HG02642 (cell line): ENCODE measurements at regions not wholly inside any gene's neighbourhood (a gene's known extent, or its start where the extent isn't known, plus 50 kb on each side); places are given as distances from the start of the nearest gene placed in this dataset.
"Not testable (repeated sequence)": the region's sequence is repeated elsewhere in the genome, so short reads cannot be mapped to it uniquely, and the experiment has no call there.

Experiments used
- ATAC-seq: cut with Tn5 transposase; IDR thresholded peaks from one replicate; pipeline ENCODE4 v1.9.1; 2021; ENCODE audit warnings: mild to moderate bottlenecking; ENCODE audit not compliant: unreplicated experiment, poor library complexity

GRCh38 chr6:68167604-68168003 is 467.5 kb upstream of the ADGRB3 start:
- no peak for ATAC-seq

DNA sequence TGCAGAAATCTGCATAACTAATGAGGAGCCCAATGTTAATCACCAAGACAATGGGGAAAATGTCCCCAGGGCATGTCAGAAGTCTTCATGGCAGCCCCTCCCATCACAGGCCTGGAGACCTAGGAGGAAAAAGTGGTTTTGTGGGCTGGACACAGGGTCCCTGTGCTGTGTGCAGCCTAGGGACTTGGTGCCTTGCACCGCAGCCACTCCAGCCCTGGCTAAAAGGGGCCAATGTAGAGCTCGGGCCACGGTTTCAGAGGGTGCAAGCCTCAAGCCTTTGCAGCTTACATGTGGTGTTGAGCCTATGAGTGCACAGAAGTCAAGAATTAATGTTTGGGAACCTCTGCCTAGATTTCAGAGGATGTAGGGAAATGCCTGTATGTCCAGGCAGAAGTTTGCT is 474.3 kb upstream of the ADGRB3 start:
- ATAC-seq: not testable (repeated sequence)

DNA sequence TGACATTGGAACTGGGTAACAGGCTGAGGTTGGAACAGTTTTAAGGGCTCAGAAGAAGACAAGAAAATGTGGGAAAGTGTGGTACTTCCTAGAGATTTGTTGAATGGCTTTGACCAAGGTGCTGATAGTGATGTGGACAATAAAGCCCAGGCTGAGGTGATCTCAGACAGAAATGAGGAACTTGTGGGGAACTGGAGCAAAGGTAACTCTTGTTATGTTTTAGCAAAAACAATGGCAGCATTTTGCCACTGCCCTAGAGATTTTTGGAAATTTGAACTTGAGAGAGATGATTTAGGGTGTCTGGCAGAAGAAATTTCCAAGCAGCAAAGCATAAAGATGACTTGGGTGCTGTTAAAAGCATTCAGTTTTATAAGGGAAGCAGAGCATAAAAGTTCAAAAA is 474.7 kb upstream of the ADGRB3 start:
- no peak for ATAC-seq

DNA sequence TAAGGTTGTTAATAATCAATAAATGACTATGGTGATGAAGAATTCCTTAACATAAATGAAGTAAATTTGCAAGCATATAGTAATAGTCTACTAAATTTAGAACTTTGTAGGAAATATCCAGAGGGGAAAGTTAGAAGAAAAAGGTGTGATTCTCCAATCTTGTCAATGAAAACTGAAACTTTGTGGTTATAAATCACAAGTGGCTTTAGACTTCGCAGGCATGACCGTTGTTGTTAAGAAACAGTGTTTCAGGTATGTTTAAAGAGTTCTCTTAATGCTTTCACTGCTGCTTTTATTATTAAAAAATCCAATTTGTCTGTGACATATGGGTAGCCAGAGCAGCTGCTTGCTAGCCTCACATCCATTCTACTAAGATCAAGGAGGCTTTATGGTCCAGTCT is 475.6 kb upstream of the ADGRB3 start:
- ATAC-seq: no peak

DNA sequence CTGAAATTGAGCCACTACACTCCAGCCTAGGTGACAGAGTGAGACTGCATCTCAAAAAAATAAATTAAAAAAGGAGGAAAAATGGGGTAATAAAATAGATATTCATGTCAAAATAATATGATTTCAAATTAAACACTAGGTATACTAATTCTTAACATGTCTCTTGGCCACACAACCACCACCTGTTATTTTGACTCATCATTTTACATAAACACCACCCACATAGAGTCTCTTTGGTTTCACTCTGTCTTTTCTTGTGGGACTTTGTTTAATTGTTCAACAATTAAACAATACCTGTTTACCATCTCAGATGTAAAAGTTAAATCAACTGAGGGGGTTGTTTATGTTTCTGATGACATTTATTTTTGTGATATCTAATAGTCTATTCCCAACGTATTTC is 476.8 kb upstream of the ADGRB3 start:
- ATAC-seq: peak; percentile 80

GRCh38 chr6:68144667-68145066 is 490.4 kb upstream of the ADGRB3 start:
- no peak for ATAC-seq

DNA sequence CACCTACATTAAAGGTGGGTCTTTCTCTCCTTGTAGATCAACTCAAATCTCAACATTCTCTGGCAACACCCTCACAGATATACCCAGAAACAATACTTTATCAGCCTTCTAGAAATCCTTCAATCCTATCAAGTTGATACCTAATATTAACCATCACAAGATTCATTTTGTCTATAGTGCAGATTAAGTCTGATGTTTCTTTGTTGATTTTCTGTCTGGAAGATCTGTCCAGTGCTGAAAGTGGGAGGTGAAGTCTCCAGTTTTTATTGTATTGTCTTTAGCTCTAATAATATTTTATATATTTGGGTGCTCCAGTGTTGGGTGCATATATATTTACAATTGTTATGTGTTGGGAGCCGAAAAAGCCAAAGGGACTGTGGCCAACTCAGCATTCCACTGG is 493.9 kb upstream of the ADGRB3 start:
- no peak for ATAC-seq

- no peak for ATAC-seq
Measured at GRCh38 chr6:68139130-68139529, 496.0 kb upstream of the ADGRB3 start.

DNA sequence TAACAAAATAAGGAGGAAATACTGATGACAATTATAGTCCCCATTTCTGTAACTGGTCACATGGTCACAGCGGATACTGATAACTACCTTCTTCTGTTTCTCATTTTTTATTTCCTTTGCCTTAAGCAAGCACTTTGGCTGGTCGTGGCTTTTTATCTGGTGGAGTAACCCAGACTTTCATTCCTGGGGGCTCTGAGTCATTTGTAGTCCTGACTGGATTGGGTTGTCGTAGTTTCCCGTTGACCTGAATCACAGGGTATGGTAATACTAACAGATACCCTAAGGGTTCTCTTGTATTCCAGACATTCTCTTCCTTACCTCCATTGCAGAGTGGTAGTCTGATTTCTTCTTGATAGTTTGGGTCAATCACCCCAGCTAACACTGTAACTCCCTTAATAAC is 500.3 kb upstream of the ADGRB3 start:
- no peak for ATAC-seq

DNA sequence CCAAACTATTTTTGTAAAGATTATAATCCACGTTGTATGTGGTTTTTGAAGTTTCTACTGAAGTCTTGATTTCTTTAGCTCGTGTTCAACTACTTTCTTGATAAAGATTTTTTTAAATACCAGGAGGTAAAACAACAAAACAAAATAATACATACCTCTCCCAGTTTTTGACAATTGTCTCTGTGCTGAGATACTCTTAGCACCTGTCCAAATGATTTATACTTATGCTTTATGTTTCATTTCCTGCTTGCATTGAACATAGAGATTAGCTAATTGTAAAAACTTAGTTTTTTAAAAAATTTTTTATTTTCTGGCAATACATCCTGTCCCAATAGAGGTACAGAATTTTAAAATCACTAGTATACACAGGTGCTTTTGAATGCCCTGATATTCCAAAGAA is 506.9 kb upstream of the ADGRB3 start:
- no peak for ATAC-seq

- no peak for ATAC-seq
Measured at GRCh38 chr6:68127074-68127473, 508.0 kb upstream of the ADGRB3 start.

DNA sequence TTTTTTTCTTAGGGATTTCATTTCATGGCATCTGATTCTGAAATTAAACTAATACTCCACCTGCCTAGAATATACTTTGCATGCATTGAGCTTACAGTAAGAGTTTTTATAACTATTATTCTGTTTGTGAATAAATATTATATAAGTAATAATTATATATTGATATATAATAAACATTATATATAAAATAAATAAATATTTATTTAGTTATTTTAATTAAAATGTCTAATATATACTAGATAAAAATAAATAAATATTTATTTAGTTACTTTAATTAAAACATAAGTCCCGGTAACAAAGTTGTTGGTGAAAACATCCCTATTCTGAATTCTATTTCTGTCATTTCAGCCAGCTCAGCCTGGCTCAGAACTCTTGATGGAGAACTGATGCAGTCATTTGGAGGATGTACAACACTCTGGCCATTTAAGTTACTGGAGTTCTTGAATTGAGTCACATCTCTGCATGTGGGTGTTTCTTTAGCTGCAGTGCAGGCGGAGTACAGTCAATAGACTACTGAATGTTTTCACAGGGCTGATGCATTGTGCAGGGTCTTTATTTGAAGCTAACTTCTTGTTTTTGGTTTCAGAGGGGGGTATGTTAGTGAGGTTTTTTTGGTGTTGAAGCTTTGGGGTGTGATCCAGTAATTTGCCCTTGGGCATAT is 508.9 kb upstream of the ADGRB3 start:
- ATAC-seq: peak; percentile 98

- not testable (repeated sequence) for ATAC-seq
Measured at GRCh38 chr6:68122975-68123374, 512.1 kb upstream of the ADGRB3 start.

DNA sequence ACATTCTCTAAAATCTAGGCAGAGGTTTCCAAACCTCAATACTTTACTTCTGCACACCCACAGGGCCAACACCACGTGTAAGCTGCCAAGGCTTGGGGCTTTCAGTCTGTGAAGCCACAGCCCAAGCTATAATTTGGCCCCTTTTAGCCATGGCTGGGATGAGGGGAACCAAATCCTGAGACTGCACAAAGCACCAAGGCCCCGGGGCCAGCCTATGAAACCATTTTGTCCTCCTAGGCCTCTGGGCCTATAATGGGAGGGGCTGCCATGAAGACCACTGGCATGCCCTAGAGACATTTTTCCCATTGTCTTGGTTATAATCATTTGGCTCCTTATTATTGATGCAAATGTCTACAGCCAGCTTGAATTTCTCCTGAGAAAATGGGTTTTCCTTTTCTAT is 513.0 kb upstream of the ADGRB3 start:
- no peak for ATAC-seq

- not testable (repeated sequence) for ATAC-seq
Measured at GRCh38 chr6:68120954-68121353, 514.1 kb upstream of the ADGRB3 start.

DNA sequence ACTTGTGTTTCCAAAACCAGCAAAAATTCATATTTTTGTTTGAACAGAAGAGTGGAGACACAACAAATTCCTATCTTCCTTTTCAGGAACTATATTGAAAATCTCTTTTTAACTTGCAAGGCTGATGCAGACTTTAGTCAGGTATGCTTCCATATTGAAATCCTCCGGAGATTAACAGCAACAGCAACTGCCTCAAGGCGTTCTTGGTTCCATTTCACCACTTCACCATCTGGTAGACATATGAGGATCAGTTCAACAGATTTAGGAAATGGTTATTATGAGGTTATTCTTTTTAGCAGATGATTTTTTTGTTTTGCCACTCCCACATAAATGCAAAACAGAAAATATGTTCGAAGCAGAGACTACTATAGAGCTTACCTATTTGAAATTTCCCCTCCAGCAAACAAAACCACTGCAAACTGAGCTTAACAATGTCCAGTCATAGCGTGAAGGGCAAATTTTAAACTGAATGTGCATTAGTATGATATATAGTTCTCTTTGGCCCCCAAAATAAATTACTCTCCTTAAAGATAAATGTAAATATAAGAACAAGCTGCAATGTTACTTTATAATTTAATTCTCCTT is 520.5 kb upstream of the ADGRB3 start:
- no peak for ATAC-seq

DNA sequence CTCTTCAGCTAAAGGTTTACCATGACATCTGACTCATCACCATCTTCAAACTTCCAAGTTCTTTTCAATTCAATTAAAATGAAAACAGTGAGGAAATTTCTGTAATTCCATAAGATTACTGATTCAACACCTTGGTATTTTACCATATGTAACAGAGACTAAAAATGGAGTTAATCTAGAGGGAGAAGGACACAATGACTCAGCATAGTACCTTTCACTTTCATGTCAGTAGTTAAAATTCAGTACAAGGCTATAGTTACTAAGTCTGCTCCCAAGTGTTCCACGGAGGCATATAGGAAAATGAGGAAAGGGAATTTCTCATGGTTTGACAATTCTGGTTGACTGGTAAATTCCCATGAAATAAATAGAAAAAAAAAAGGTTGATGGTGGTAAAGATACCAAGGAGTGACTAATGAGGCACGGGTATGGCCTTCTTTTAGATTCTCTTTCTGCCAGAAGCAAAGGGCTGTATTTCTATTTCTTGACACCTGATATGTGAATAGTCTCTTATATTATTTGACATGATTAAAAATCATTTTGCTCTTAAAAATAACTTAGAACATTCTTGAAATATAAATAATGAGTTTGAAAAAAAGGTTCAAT is 526.7 kb upstream of the ADGRB3 start:
- peak; percentile 80 for ATAC-seq

GRCh38 chr6:68094070-68094469 is 541.0 kb upstream of the ADGRB3 start:
- peak; percentile 93 for ATAC-seq

DNA sequence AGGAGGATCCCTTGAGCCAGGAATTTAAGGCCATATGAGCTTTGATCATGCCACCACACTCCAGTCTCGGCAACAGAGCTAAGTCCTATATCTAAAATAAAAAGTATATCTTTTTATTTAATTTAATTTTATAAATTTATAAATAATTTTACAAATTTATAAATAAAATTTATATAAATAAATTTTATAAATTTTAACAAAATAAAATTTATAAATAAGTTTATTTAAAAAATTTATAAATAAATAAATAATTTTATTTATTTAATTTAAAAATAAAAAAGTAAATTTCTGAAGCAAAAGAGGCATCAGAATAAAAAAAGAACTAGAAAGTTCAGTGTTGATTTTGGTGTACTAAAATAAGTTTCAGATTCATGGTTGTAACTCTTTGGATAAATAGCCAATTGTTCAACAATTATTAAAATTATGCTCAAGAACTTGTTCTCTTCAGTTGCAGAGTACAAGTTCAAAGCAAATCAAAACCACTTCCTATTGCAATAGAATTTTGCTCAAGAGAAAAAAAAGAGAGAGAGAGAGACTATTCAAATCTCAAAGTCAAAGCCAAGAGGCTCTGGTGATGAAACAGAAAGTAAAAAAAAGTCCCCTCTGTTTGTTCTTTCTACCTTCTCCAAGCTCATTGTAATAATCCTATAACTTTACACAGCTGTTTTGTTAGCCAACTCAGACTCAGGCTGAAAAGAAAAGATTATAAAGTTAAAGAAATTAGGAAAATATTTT is 547.5 kb upstream of the ADGRB3 start:
- peak; percentile 91 for ATAC-seq

GRCh38 chr6:68086199-68086598 is 548.9 kb upstream of the ADGRB3 start:
- ATAC-seq: peak; percentile 40

DNA sequence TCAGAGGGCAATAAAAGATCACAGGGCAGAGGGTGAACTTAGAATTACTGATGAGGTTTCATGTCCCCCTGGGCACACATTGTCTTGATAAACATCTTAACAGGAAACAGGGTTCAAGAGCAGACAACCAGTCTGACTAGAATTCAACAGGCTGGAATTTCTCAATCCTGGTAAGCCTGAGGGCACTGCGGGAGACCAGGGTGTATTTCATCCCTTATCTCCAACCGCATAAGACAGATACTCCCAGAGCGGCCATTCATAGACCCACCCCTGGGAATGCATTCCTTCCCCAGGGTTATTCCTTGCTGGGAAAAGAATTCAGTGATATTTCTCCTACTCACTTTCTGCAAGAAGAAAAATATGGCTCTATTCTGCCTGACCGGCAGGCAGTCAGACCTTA is 549.5 kb upstream of the ADGRB3 start:
- not testable (repeated sequence) for ATAC-seq
